Activated naive CD8-positive, alpha-beta T cell (primary cell): ENCODE measurements at regions not wholly inside any gene's neighbourhood (a gene's known extent, or its start where the extent isn't known, plus 50 kb on each side); places are given as distances from the start of the nearest gene placed in this dataset.

Experiments
- H3K27ac Mint-ChIP-seq: one replicate; pipeline ENCODE4 v1.8.0; 2021; ENCODE audit warnings: mixed read lengths
- H3K27me3 Mint-ChIP-seq: one replicate; pipeline ENCODE4 v1.8.0; 2021; ENCODE audit warnings: mixed read lengths
- H3K36me3 Mint-ChIP-seq: one replicate; pipeline ENCODE4 v1.8.0; 2021; ENCODE audit warnings: mixed read lengths
- H3K4me1 Mint-ChIP-seq: one replicate; pipeline ENCODE4 v1.8.0; 2021; ENCODE audit warnings: low read depth, mixed read lengths
- H3K4me3 Mint-ChIP-seq: one replicate; pipeline ENCODE4 v1.8.0; 2021; ENCODE audit warnings: mild to moderate bottlenecking, mixed read lengths
- H3K9me3 Mint-ChIP-seq: one replicate; pipeline ENCODE4 v1.8.0; 2021; ENCODE audit warnings: low read depth, mixed read lengths

DNA sequence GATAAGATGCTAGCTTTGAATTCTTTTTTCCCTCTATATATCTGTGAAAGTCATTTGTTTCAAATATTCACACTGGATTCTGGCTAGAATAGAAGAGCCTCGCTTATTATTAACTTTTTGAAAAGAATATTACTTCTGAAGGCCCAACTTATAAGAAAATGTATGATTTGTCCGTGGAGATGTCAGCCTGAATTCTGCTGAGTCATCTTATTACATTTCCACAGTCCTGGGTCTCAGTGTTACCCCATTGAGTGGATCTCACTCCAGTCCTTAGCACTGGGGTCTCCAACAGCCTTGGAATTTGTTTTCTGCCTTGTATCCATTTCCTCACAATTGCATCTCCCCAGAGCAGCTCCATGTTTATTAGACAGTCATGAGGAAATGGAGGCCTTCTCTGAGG lies 907.9 kb downstream of the VRK1 start:
- Mint-ChIP-seq H3K4me3 (no peak overlapping the region), H3K27me3 (no peaks in the 10 kb centered on the region), H3K36me3 (no peaks in the 10 kb centered on the region), H3K9me3 (no peaks in the 10 kb centered on the region), H3K27ac (peak overlapping the region; percentile 91), H3K4me1 (peaks cover 91% of the 10 kb centered on the region)

DNA sequence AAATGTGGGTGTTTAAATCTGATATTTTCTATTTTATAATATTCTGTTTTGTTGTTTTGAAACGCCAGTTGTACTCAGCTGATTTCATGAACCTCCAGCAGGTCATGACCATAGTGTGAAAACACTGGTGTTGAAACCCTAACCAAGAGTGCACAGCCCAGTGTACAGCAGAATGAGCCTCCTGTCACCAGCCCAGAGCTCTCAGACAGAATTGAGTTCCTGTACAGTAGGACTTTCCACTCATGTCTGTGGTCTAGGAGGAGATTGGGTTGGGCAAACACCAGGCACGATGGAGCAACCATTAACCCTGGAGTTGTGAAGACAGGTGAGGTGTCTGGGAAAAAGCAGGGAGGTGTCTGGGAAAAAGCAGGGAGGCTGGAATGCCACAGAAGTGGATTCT lies 908.8 kb downstream of the VRK1 start:
- Mint-ChIP-seq H3K27me3 (no peaks in the 10 kb centered on the region), H3K36me3 (no peaks in the 10 kb centered on the region), H3K4me3 (no peak overlapping the region), H3K9me3 (no peaks in the 10 kb centered on the region), H3K4me1 (peaks cover 96% of the 10 kb centered on the region), H3K27ac (peak overlapping the region; percentile 78)

DNA sequence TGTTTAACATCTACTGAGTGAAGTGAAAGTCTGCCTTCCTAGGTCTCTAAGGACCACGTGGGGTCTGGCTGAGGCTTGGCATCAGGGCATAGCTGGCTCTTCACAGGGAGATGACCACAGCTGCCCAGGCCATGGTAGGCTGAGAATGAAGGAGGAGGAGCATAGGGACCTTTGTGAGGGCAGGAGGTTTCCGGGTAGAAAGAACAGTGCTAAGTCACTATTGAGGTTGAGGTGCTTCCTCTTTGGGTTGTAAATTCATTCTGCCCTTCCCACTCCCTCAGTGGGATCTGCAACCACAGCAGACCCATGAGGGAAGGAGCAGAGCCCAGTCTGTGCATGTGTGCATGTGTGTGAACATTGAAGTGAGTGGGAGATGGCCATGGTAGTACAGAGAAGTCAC lies 909.6 kb downstream of the VRK1 start:
- no peaks in the 10 kb centered on the region for H3K9me3 Mint-ChIP-seq
- H3K36me3 Mint-ChIP-seq, result no peaks in the 10 kb centered on the region
- peaks cover 99% of the 10 kb centered on the region for H3K4me1 Mint-ChIP-seq
- H3K27me3 Mint-ChIP-seq, result no peaks in the 10 kb centered on the region
- peak overlapping the region; percentile 5 for H3K4me3 Mint-ChIP-seq
- H3K27ac Mint-ChIP-seq, result peak overlapping the region; percentile 78

DNA sequence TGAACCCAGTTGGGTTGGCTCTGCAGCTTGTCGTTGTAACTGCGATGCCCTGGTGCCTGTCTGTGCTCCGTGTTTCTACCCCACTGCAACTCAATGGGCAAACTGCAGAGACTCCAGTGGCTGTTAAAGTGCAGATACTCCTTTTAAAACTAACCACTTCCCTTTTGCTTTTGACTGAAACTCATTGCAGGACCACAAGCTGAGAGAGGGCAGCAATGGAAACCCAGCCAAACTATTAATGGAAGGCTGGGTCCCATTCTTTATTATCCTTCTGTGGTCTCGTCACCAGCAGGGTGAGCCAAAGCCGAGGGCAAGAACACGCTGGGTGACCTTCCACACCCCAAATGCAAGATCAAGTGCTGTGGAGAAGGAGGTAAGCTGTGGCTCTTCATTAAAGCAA lies 910.4 kb downstream of the VRK1 start:
- H3K27ac Mint-ChIP-seq, result peak overlapping the region; percentile 78
- H3K27me3 Mint-ChIP-seq, result no peaks in the 10 kb centered on the region
- no peaks in the 10 kb centered on the region for H3K9me3 Mint-ChIP-seq
- H3K4me3 Mint-ChIP-seq, result no peak overlapping the region
- peaks cover 99% of the 10 kb centered on the region for H3K4me1 Mint-ChIP-seq
- no peaks in the 10 kb centered on the region for H3K36me3 Mint-ChIP-seq

DNA sequence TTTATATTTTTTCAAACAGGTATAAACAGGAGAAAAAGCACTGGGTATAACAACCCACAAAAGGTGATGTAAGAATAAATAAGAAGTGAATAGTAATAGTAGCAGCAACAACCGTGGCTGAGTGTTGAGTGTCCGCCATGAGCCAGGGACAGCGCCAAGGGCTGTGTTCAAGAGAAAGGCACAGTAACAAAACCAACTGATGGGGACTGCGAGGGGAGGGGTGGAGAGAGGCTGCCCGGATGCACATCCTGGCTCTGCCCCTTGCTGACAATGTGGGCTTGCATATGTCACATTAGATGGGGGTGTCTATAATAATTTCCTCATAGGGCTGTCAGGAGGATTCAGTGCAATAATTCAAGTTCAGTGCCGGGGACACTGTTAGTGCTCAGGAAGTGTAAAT lies 912.4 kb downstream of the VRK1 start:
- peak overlapping the region; percentile 36 for H3K27ac Mint-ChIP-seq
- H3K4me3 Mint-ChIP-seq, result no peak overlapping the region
- H3K27me3 Mint-ChIP-seq, result no peaks in the 10 kb centered on the region
- no peaks in the 10 kb centered on the region for H3K9me3 Mint-ChIP-seq
- no peaks in the 10 kb centered on the region for H3K36me3 Mint-ChIP-seq
- H3K4me1 Mint-ChIP-seq, result peaks cover 89% of the 10 kb centered on the region

DNA sequence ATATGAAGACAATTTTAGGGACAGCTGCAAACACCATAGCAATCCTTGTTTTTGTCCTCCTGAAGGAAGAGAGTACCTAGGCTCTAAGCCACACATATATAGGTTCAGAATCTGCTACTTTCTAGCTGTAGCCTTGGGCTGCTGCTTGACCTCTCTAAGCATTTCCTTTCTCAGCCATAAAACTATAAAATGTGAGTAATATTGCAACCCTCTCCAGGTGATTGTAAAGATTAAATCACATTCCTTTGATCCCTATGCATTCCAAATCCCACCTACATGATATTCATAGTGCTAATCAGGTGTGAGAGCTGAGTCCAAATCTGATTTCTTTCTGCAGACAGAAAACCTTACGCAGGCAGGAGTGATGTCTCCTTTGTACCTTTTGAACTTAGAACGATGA lies 913.5 kb downstream of the VRK1 start:
- peaks cover 77% of the 10 kb centered on the region for H3K4me1 Mint-ChIP-seq
- H3K27ac Mint-ChIP-seq, result peak overlapping the region; percentile 48
- no peak overlapping the region for H3K4me3 Mint-ChIP-seq
- H3K9me3 Mint-ChIP-seq, result peaks cover 3% of the 10 kb centered on the region
- H3K36me3 Mint-ChIP-seq, result no peaks in the 10 kb centered on the region
- no peaks in the 10 kb centered on the region for H3K27me3 Mint-ChIP-seq

DNA sequence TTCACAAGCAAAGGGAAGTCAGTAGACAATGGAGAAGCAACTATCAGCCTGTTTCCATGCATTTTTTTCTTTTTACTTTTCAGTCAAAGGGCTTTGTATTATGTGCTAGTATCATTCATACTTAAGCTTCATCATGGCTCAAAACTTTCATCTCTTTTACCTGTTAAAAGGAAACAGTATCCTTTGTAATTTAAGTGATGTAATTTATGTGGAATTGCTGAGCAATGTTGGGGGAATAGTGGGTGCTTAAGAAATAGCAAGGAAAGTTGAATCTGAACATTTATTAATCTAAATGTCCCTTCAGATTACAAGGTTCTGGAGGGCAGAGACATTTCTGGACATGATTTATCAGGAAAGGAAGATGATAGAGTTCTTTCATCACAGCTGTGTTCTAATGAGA lies 915.3 kb downstream of the VRK1 start:
- H3K36me3 Mint-ChIP-seq, result peaks cover 1% of the 10 kb centered on the region
- peaks cover 60% of the 10 kb centered on the region for H3K4me1 Mint-ChIP-seq
- no peaks in the 10 kb centered on the region for H3K27me3 Mint-ChIP-seq
- H3K4me3 Mint-ChIP-seq, result no peak overlapping the region
- H3K27ac Mint-ChIP-seq, result peak overlapping the region; percentile 65
- H3K9me3 Mint-ChIP-seq, result peaks cover 3% of the 10 kb centered on the region

DNA sequence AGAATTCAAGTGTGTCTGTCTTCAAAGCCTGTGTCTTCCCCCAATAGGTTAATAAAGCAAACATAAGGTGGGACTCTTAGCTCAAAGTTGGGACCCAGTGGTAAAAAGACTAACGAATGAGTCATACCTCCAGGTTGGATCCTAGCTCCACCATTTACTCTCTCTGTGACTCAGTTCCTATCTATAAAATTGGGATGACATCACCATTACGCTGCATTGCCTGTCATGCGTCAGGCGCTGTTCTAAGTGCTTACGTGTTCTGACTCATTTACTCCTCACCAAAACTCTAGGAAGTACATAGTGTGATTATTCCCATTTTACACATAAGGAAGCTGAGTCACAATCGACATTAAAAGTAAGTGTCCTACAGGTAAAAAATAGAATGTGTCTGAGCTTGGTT lies 915.8 kb downstream of the VRK1 start:
- H3K4me3 Mint-ChIP-seq, result no peak overlapping the region
- peaks cover 3% of the 10 kb centered on the region for H3K36me3 Mint-ChIP-seq
- H3K27ac Mint-ChIP-seq, result peak overlapping the region; percentile 65
- peaks cover 55% of the 10 kb centered on the region for H3K4me1 Mint-ChIP-seq
- peaks cover 5% of the 10 kb centered on the region for H3K9me3 Mint-ChIP-seq
- H3K27me3 Mint-ChIP-seq, result no peaks in the 10 kb centered on the region

DNA sequence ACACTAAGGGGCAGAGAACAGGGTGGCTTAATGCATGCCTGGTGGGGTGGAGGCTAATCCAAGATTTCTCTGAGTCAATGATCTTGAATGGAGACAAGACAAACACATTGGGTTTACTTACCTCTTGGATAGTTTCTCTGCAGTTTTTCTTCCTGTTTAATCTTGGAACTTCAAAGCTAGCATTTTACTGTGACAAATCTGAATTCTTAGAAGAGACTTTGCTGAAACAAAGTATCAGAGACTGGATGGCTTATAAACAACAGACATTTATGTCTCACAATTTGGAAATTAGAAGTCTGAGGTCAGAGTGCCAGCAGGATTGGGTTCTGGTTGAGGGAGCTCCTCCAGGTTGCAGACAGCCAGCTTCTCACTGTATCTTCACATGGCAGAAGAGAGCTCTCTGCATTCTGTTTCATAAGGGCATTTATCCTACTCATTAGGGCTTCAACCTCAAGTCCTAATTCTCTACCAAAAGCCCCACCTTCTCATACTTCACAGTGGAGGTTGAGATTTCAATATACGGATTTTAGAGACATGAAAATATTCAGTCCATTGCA lies 921.8 kb downstream of the VRK1 start:
- Mint-ChIP-seq H3K9me3 (peaks cover 5% of the 10 kb centered on the region), H3K36me3 (peaks cover 3% of the 10 kb centered on the region), H3K27me3 (no peaks in the 10 kb centered on the region), H3K4me3 (no peak overlapping the region), H3K4me1 (peaks cover 52% of the 10 kb centered on the region), H3K27ac (peak overlapping the region; percentile 61)

DNA sequence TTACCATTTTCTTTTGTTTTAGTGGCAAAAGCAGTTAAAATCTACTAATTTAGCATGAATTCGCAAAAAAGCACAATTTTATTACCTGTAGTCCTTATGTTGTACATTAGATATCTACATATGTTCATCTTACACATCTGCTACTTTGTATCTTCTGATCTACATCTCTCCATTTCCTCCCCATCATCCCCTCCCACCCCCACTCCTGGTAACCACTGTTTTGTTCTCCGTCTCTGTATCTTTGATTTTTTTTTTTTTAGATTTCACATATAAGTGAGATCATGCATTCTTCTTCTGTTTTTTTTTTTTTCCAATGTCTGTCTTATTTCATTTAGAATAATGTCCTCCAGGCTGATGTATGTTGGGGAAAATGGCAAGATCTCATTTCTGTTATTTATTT lies 922.7 kb downstream of the VRK1 start:
- H3K27ac Mint-ChIP-seq, result peak overlapping the region; percentile 77
- H3K36me3 Mint-ChIP-seq, result peaks cover 3% of the 10 kb centered on the region

DNA sequence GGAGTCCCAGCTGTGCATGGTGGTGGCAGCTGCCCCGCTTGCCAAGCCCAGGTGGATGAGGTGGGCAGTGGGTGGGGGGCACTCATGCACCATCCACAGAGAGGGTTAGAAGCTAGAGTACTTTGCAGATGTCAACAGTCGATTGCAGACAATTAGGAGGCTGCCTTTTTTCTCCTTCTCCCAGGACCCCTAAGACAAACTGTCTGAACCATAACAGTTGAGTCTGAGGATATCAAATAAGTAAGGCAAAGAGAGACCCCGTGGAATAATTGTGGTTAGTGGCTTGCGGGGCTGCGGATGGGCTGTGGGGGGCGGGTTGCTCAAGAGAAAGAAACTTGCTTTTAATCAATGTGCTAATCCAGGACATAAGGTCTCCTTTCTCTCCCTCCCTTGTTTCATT lies 926.2 kb downstream of the VRK1 start:
- H3K36me3 Mint-ChIP-seq, result no peaks in the 10 kb centered on the region
- H3K4me1 Mint-ChIP-seq, result peaks cover 90% of the 10 kb centered on the region
- peak overlapping the region; percentile 50 for H3K4me3 Mint-ChIP-seq
- H3K27me3 Mint-ChIP-seq, result no peaks in the 10 kb centered on the region
- peak overlapping the region; percentile 72 for H3K27ac Mint-ChIP-seq
- H3K9me3 Mint-ChIP-seq, result no peaks in the 10 kb centered on the region

More for the DNA sequence above, 922.7 kb downstream of the VRK1 start:
- peak overlapping the region; percentile 27 for H3K4me3 Mint-ChIP-seq
- H3K4me1 Mint-ChIP-seq, result peaks cover 62% of the 10 kb centered on the region
- peaks cover 5% of the 10 kb centered on the region for H3K9me3 Mint-ChIP-seq
- H3K27me3 Mint-ChIP-seq, result no peaks in the 10 kb centered on the region

DNA sequence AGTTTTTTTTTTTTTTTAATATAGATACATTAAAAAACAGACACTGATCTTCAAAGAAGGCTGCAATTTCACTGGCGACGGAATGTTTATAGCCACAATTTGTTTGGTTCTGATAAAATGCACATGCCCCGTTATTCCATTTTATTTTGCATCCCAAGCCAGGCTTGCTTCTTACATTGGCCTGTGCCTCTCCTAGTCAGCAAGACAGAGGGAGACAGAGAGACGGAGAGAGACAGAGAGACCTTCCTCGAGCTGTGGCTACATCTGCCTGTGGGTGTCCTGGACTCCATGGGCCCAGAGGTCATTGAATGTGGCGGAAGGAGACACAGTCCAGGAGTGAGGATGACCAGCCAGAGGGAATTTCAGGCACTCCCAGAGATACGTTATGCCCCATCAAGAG lies 926.6 kb downstream of the VRK1 start:
- Mint-ChIP-seq H3K4me1 (peaks cover 86% of the 10 kb centered on the region), H3K4me3 (peak overlapping the region; percentile 85), H3K36me3 (no peaks in the 10 kb centered on the region), H3K27ac (peak overlapping the region; percentile 96), H3K9me3 (no peaks in the 10 kb centered on the region), H3K27me3 (no peaks in the 10 kb centered on the region)

DNA sequence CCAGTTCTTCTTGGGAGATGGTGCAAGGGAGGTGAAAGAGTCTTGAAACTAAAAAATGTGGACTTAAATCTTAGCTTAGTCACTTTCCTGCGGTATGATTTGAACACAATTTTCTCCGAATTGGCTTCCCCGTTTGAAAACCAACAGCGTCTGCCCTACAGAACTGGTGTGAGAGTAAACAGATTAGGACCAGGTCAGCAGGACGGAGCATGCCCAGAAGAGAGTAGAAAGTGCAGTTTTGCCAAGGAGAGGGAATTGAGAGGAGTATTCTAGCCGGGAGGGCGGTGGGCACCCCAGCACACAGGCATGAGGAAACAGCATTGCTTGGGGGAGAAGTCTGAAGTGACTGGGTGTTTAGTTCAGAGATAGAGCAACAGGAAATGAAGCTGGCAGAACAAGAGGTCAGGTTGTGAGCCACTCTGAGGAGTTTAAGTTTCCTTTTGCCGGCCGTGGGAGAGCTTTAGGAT lies 927.1 kb downstream of the VRK1 start:
- peak overlapping the region; percentile 96 for H3K27ac Mint-ChIP-seq
- H3K36me3 Mint-ChIP-seq, result peaks cover under 1% of the 10 kb centered on the region
- no peaks in the 10 kb centered on the region for H3K9me3 Mint-ChIP-seq
- peaks cover 82% of the 10 kb centered on the region for H3K4me1 Mint-ChIP-seq
- peak overlapping the region; percentile 85 for H3K4me3 Mint-ChIP-seq
- no peaks in the 10 kb centered on the region for H3K27me3 Mint-ChIP-seq

DNA sequence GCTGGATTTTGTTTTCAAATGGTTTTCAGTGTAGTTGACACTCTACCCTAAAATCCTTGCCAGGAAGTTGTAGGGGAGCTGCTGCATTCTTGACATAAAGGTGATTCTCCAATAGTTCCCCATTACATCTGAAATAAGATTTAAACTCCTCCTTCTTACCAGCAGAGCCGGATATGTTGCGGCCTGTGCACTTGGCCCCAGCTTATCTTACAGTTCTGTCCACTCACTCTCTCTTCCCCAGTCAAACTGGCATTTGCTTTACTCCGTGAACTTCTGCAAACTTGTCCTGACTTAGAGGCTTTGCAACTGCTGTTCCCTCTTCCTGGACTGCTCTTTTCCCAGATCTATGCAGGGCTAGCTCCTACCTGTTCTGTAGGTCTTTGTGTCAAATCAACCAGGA lies 929.5 kb downstream of the VRK1 start:
- Mint-ChIP-seq H3K4me1 (peaks cover 77% of the 10 kb centered on the region), H3K27me3 (no peaks in the 10 kb centered on the region), H3K27ac (peak overlapping the region; percentile 54)

DNA sequence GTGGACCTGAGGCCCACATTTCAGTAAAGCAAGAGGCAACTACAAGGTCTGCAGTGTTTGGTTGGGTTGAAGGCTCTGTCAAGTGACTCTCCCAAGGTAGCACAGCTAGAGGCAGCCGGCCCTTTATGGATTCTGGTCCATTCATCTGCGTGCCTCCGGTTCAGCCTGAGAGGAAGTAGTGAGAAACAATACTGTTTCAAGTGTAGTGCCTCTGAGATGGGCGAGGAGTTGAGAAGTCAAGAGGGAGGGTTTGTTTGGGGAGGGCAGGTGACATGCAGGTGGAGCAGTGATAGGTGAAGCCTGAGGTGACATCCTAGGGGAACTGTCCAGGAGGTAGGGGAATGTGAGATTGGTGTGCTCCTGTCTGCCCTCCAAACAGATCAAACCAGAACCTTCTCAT lies 933.5 kb downstream of the VRK1 start:
- H3K27me3 Mint-ChIP-seq, result no peaks in the 10 kb centered on the region
- H3K36me3 Mint-ChIP-seq, result peaks cover 2% of the 10 kb centered on the region
- H3K4me3 Mint-ChIP-seq, result peak overlapping the region; percentile 15
- peak overlapping the region; percentile 75 for H3K27ac Mint-ChIP-seq
- no peaks in the 10 kb centered on the region for H3K9me3 Mint-ChIP-seq
- peaks cover 40% of the 10 kb centered on the region for H3K4me1 Mint-ChIP-seq

More for the DNA sequence above, 929.5 kb downstream of the VRK1 start:
- no peaks in the 10 kb centered on the region for H3K9me3 Mint-ChIP-seq
- peaks cover 2% of the 10 kb centered on the region for H3K36me3 Mint-ChIP-seq
- no peak overlapping the region for H3K4me3 Mint-ChIP-seq

DNA sequence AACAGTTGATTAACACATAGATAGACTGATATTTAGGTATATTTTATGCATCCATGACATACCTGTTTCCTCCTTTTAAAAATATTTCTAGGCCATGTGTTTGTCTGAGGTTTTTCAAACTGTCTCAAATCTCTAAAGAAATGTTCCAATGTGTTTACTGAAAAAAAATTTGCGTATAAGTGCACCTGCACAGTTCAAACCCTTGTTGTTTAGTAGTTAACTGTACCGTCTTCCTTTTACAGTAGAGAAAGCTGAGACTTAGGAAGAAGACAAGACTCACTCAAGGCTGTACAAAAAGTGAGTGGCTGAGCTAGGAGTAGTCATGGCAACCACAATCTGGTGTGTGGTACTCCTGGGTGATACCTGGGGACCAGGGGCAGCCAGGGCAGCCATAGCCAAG lies 934.6 kb downstream of the VRK1 start:
- H3K27me3 Mint-ChIP-seq, result no peaks in the 10 kb centered on the region
- no peak overlapping the region for H3K27ac Mint-ChIP-seq
- peaks cover 31% of the 10 kb centered on the region for H3K4me1 Mint-ChIP-seq
- no peaks in the 10 kb centered on the region for H3K9me3 Mint-ChIP-seq
- peaks cover 2% of the 10 kb centered on the region for H3K36me3 Mint-ChIP-seq
- H3K4me3 Mint-ChIP-seq, result no peak overlapping the region
